GM12878 (cell line): ENCODE measurements at regions not wholly inside any gene's neighbourhood (a gene's known extent, or its start where the extent isn't known, plus 50 kb on each side); places are given as distances from the start of the nearest gene placed in this dataset.

ENCODE experiments used
- ATAC-seq: fragments of 200-7000 bp; cut with Tn5 transposase; 3 replicates; pipeline ENCODE4 v1.9.1; 2020; ENCODE audit warnings: mild to moderate bottlenecking, moderate library complexity
- BruUV-seq: library from RNA; stranded (reverse); fragments of 400-500 nt; replicated peaks from 2 replicates; lab custom pipeline; 2021; lab: Mats Ljungman, UMichigan
- CTCF ChIA-PET: fragments of 300-600 bp; sonication (Branson Sonifier 250); formaldehyde crosslinking; extraction: SDS; loops from one replicate; lab custom pipeline; 2021; ENCODE audit warnings: inconsistent platforms; lab: Yijun Ruan, JAX
- POLR2A ChIA-PET: fragments of 350-600 bp; formaldehyde crosslinking; extraction: SDS; loops from one replicate; lab custom pipeline; 2021; ENCODE audit warnings: inconsistent platforms; lab: Charles Lee
- RAD21 ChIA-PET: fragments of 300-600 bp; sonication (Branson Sonifier 250); formaldehyde crosslinking; loops from one replicate; lab custom pipeline; 2023; ENCODE audit warnings: antibody characterized with exemption; ENCODE audit not compliant: unreplicated experiment; lab: Charles Lee
- SMC1A ChIA-PET: fragments of 300-600 bp; sonication (Branson Sonifier 250); formaldehyde crosslinking; loops from one replicate; lab custom pipeline; 2023; ENCODE audit not compliant: unreplicated experiment, uncharacterized antibody; lab: Charles Lee
- DNase-seq: peaks from one replicate; pipeline ENCODE4 v3.0.0-alpha.2; 2011; ENCODE audit warnings: low read depth, low spot score
- FAIRE-seq: peaks from 3 replicates; lab custom pipeline; 2011; peaks lifted over from hg19 to GRCh38; lab: Jason Lieb, UNC
- H2AFZ ChIP-seq: 2 replicates; pipeline ENCODE4 v1.6.0; 2011; ENCODE audit warnings: low read depth, low read length, control low read depth; ENCODE audit not compliant: control insufficient read depth
- H3K27ac ChIP-seq: 2 replicates; pipeline ENCODE4 v1.5.1; 2011; ENCODE audit warnings: control low read depth; ENCODE audit not compliant: control insufficient read depth, insufficient read depth
- H3K27me3 ChIP-seq, 2 experiments: replicated peaks in 1 of 2; 2 replicates each; pipeline versions ENCODE4 v1.6.0 to v1.6.1; 2011; ENCODE audit warnings: low read length in 1 of 2; ENCODE audit not compliant: control insufficient read depth in 2 of 2, insufficient read depth in 2 of 2
- H3K36me3 ChIP-seq, 2 experiments: 2 replicates each; pipeline ENCODE4 v1.5.1; 2011; ENCODE audit warnings: low read length in 1 of 2; ENCODE audit not compliant: control insufficient read depth in 2 of 2, insufficient read depth in 2 of 2
- H3K4me1 ChIP-seq: 2 replicates; pipeline ENCODE4 v1.6.1; 2011; ENCODE audit warnings: mild to moderate bottlenecking, low read length, moderate library complexity, mixed read lengths; ENCODE audit not compliant: control insufficient read depth, insufficient read depth
- H3K4me2 ChIP-seq: 2 replicates; pipeline ENCODE4 v1.6.0; 2011; ENCODE audit warnings: control low read depth; ENCODE audit not compliant: control insufficient read depth, insufficient read depth
- H3K4me3 ChIP-seq: fragments of 200-600 bp; sonication (generic); 2 replicates; pipeline ENCODE4 v1.5.1; 2016
- H3K79me2 ChIP-seq: 2 replicates; pipeline ENCODE4 v1.6.0; 2011; ENCODE audit warnings: low read length; ENCODE audit not compliant: control insufficient read depth, insufficient read depth
- H3K9ac ChIP-seq: 2 replicates; pipeline ENCODE4 v1.8.0; 2011; ENCODE audit warnings: low read length, control low read depth, mixed read lengths; ENCODE audit not compliant: control insufficient read depth, insufficient read depth
- H3K9me3 ChIP-seq: replicated peaks from 3 replicates; pipeline ENCODE4 v1.5.1; 2011; ENCODE audit warnings: mild to moderate bottlenecking, low read length; ENCODE audit not compliant: control insufficient read depth, insufficient read depth
- H4K20me1 ChIP-seq: 2 replicates; pipeline ENCODE4 v1.6.0; 2011; ENCODE audit not compliant: control insufficient read depth, insufficient read depth
- BCL3 ChIP-seq: IDR thresholded peaks from 2 replicates; pipeline ENCODE4 v1.6.1; 2011; ENCODE audit warnings: borderline replicate concordance, low read depth, mild to moderate bottlenecking, moderate library complexity, low read length; ENCODE audit not compliant: insufficient read depth, poor library complexity, severe bottlenecking
- DPF2 ChIP-seq: fragments of 450-650 bp; IDR thresholded peaks from 2 replicates; pipeline ENCODE4 v1.6.1; 2017; ENCODE audit warnings: mild to moderate bottlenecking
- JUNB ChIP-seq: IDR thresholded peaks from 2 replicates; pipeline ENCODE4 v1.6.1; 2016; ENCODE audit warnings: antibody characterized with exemption, mild to moderate bottlenecking
- LARP7 ChIP-seq: fragments of 450-650 bp; IDR thresholded peaks from 2 replicates; pipeline ENCODE4 v1.6.1; 2017; ENCODE audit warnings: mild to moderate bottlenecking
- MEF2B ChIP-seq: fragments of 450-650 bp; IDR thresholded peaks from 2 replicates; pipeline ENCODE4 v1.6.1; 2018; ENCODE audit warnings: mild to moderate bottlenecking, moderate library complexity; ENCODE audit not compliant: partially characterized antibody, poor library complexity, severe bottlenecking
- RCOR1 ChIP-seq: conservative IDR thresholded peaks from 2 replicates; pipeline ENCODE4 v1.6.1; 2012; ENCODE audit warnings: low read depth, low read length, improper control_type of control experiment
- WGBS: methylation state at CpG from one replicate; pipeline ENCODE4 v1.1.6; 2016; ENCODE audit warnings: low lambda C conversion rate; ENCODE audit not compliant: insufficient replicate concordance, insufficient coverage; ENCODE audit errors: missing lambda C conversion rate; 5-methylcytosine and 5-hydroxymethylcytosine counted together
- in situ Hi-C: fragments of 300-500 bp; cut with MboI; formaldehyde crosslinking; loops from 9 replicates; pipeline ENCODE4 v1.14.3; 2018; ENCODE audit warnings: mixed read lengths
- intact Hi-C: fragments of 100-400 bp; cut with micrococcal nuclease; formaldehyde crosslinking; loops from one replicate; pipeline ENCODE4 v1.14.2; 2022; ENCODE audit not compliant: unreplicated experiment
- TF ChIP-seq, protein P1 (sequence below): fragments of 450-650 bp; IDR thresholded peaks from 2 replicates; pipeline ENCODE4 v1.6.1; 2018; ENCODE audit warnings: mild to moderate bottlenecking, low read depth, moderate library complexity; ENCODE audit not compliant: partially characterized antibody
- TF ChIP-seq, protein P2 (sequence below): fragments of 150-350 bp; IDR thresholded peaks from 2 replicates; pipeline ENCODE4 v1.6.1; 2016; ENCODE audit warnings: low read depth, low read length
- TF ChIP-seq, protein P3 (sequence below): IDR thresholded peaks from 2 replicates; pipeline ENCODE4 v1.6.1; 2012; ENCODE audit warnings: low read depth, low read length, improper control_type of control experiment

DNA sequence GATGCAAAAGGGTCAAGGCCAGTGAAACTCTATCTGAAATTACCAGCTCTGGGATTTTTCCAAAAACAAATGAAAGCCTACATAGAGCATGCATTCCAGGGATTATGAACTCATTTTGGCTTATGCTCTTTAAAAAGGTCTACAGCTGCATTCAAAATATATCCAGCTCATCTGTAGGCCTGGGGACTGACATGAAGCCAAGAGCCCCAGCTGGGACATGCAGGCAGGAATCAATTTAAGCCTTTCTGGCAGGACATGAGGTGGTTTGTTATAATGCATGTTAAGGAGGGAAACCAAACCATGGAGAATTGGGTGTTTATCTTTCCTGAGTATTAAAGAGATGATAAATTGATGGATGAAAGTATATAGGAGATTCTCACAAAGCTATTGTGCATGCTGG is 164.5 kb downstream of the RBM43 start:
- intact Hi-C loops: no loop called here
- DNase-seq: no peak
- no peak for ATAC-seq
- Histone ChIP-seq H3K27ac (no peak overlapping the region), H3K27me3 (no peaks in the 10 kb centered on the region; a peak in 2 of 4 replicates), H2AFZ (no peak overlapping the region), H3K4me2 (no peak overlapping the region), H3K36me3 (no peaks in the 10 kb centered on the region), H3K9me3 (no peaks in the 10 kb centered on the region), H3K4me1 (no peaks in the 10 kb centered on the region; the same call in 1 of the 2 replicates), H3K4me3 (no peak overlapping the region), H3K79me2 (no peaks in the 10 kb centered on the region), H3K9ac (no peak overlapping the region), H4K20me1 (no peaks in the 10 kb centered on the region)
- in situ Hi-C loops: no loop called here
- POLR2A ChIA-PET: no interaction called here
- TF ChIP-seq RCOR1: no peak
- TF ChIP-seq DPF2: no peak
- TF ChIP-seq LARP7: no peak
- no peak for TF ChIP-seq MEF2B
- no TSS peak for BruUV-seq
- SMC1A ChIA-PET: interaction anchor here (0.9 kb wide), 1 partner anchor 13 kb away, joined by 5 read pairs; no protein-coding TSS in a partner anchor
- RAD21 ChIA-PET: no interaction called here
- no peak for FAIRE-seq
- CTCF ChIA-PET: no interaction called here

- no peaks in the 10 kb centered on the region for H3K79me2 ChIP-seq
- no peak overlapping the region for H3K27ac ChIP-seq
- H3K4me2 ChIP-seq: no peak overlapping the region
- H3K9me3 ChIP-seq: no peaks in the 10 kb centered on the region
- no peaks in the 10 kb centered on the region; a peak in 2 of 4 replicates for H3K27me3 ChIP-seq
- H3K36me3 ChIP-seq: no peaks in the 10 kb centered on the region
- no peak for DNase-seq
- intact Hi-C loops: no loop called here
- no peak for FAIRE-seq
- in situ Hi-C loops: no loop called here
- ChIA-PET SMC1A (no interaction called here), RAD21 (no interaction called here), CTCF (no interaction called here), POLR2A (no interaction called here)
- H3K4me3 ChIP-seq: no peak overlapping the region
- BruUV-seq: no TSS peak
- no peaks in the 10 kb centered on the region for H4K20me1 ChIP-seq
- 34% methylated on average over 3 of the region's 3 CpGs for WGBS
- H3K9ac ChIP-seq: no peak overlapping the region
- H2AFZ ChIP-seq: no peak overlapping the region
- ATAC-seq: no peak
- no peaks in the 10 kb centered on the region; the same call in 1 of the 2 replicates for H3K4me1 ChIP-seq
- TF ChIP-seq BCL3: no peak
- TF ChIP-seq JUNB: no peak
- TF ChIP-seq, protein P1, sequence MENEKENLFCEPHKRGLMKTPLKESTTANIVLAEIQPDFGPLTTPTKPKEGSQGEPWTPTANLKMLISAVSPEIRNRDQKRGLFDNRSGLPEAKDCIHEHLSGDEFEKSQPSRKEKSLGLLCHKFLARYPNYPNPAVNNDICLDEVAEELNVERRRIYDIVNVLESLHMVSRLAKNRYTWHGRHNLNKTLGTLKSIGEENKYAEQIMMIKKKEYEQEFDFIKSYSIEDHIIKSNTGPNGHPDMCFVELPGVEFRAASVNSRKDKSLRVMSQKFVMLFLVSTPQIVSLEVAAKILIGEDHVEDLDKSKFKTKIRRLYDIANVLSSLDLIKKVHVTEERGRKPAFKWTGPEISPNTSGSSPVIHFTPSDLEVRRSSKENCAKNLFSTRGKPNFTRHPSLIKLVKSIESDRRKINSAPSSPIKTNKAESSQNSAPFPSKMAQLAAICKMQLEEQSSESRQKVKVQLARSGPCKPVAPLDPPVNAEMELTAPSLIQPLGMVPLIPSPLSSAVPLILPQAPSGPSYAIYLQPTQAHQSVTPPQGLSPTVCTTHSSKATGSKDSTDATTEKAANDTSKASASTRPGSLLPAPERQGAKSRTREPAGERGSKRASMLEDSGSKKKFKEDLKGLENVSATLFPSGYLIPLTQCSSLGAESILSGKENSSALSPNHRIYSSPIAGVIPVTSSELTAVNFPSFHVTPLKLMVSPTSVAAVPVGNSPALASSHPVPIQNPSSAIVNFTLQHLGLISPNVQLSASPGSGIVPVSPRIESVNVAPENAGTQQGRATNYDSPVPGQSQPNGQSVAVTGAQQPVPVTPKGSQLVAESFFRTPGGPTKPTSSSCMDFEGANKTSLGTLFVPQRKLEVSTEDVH: no peak
- TF ChIP-seq, protein P2, sequence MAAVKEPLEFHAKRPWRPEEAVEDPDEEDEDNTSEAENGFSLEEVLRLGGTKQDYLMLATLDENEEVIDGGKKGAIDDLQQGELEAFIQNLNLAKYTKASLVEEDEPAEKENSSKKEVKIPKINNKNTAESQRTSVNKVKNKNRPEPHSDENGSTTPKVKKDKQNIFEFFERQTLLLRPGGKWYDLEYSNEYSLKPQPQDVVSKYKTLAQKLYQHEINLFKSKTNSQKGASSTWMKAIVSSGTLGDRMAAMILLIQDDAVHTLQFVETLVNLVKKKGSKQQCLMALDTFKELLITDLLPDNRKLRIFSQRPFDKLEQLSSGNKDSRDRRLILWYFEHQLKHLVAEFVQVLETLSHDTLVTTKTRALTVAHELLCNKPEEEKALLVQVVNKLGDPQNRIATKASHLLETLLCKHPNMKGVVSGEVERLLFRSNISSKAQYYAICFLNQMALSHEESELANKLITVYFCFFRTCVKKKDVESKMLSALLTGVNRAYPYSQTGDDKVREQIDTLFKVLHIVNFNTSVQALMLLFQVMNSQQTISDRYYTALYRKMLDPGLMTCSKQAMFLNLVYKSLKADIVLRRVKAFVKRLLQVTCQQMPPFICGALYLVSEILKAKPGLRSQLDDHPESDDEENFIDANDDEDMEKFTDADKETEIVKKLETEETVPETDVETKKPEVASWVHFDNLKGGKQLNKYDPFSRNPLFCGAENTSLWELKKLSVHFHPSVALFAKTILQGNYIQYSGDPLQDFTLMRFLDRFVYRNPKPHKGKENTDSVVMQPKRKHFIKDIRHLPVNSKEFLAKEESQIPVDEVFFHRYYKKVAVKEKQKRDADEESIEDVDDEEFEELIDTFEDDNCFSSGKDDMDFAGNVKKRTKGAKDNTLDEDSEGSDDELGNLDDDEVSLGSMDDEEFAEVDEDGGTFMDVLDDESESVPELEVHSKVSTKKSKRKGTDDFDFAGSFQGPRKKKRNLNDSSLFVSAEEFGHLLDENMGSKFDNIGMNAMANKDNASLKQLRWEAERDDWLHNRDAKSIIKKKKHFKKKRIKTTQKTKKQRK: no peak
- TF ChIP-seq, protein P3, sequence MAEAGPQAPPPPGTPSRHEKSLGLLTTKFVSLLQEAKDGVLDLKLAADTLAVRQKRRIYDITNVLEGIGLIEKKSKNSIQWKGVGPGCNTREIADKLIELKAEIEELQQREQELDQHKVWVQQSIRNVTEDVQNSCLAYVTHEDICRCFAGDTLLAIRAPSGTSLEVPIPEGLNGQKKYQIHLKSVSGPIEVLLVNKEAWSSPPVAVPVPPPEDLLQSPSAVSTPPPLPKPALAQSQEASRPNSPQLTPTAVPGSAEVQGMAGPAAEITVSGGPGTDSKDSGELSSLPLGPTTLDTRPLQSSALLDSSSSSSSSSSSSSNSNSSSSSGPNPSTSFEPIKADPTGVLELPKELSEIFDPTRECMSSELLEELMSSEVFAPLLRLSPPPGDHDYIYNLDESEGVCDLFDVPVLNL: no peak
Observed at GRCh38 chr2:151096235-151096634, 165.4 kb downstream of the RBM43 start.
